ENCODE measurements at regions not wholly inside any gene's neighbourhood (a gene's known extent, or its start where the extent isn't known, plus 50 kb on each side); places are given as distances from the start of the nearest gene placed in this dataset.

DNA sequence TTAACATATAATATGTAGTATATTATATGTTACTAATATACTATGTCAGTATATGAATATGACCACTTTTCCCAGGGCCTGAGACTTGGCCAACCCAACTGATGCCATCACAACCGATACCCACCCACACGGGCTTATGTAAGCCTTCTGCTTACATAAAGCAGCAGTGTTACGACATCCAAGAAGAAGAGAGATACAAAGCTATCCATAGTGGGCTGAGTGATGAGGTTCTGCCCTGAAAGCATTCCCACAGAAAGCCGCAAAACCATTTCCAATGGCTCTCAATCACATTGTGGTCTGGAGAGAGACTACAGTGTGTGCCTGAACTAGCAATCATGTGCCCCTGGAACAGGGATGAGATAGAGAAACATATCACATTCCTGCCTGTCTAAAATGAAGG lies 177.9 kb downstream of the PLOD2 start:
- TF ChIP-seq EP300 (IDR thresholded peaks at IDR 0.05; ENCODE audit: borderline replicate concordance) = no peak
- no peak for TF ChIP-seq CREB1 (IDR thresholded peaks at IDR 0.05; ENCODE audit: low read depth)
- no peak for TF ChIP-seq REST (IDR thresholded peaks at IDR 0.05; ENCODE audit: low read depth)
